ENCODE measurements at regions not wholly inside any gene's neighbourhood (a gene's known extent, or its start where the extent isn't known, plus 50 kb on each side); places are given as distances from the start of the nearest gene placed in this dataset.

GRCh38 chrX:117743469-117744251 is 372.9 kb downstream of the KLHL13 start:
- Histone ChIP-seq H3K4me3 (no peak overlapping the region), H3K27me3 (no peaks in the 10 kb centered on the region), H3K4me1 (no peaks in the 10 kb centered on the region), H3K9me3 (peaks cover 0 to 13% (median 0%) of the 10 kb centered on the region in 4 donors), H3K36me3 (no peaks in the 10 kb centered on the region), H3K27ac (no peak overlapping the region)
- no peak for DNase-seq (ENCODE audit: low spot score in 2 of 2)
- TF ChIP-seq, protein P1, sequence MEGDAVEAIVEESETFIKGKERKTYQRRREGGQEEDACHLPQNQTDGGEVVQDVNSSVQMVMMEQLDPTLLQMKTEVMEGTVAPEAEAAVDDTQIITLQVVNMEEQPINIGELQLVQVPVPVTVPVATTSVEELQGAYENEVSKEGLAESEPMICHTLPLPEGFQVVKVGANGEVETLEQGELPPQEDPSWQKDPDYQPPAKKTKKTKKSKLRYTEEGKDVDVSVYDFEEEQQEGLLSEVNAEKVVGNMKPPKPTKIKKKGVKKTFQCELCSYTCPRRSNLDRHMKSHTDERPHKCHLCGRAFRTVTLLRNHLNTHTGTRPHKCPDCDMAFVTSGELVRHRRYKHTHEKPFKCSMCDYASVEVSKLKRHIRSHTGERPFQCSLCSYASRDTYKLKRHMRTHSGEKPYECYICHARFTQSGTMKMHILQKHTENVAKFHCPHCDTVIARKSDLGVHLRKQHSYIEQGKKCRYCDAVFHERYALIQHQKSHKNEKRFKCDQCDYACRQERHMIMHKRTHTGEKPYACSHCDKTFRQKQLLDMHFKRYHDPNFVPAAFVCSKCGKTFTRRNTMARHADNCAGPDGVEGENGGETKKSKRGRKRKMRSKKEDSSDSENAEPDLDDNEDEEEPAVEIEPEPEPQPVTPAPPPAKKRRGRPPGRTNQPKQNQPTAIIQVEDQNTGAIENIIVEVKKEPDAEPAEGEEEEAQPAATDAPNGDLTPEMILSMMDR (IDR thresholded peaks at IDR 0.05) = no peak
- TF ChIP-seq POLR2A (IDR thresholded peaks at IDR 0.05) (no peak), EP300 (IDR thresholded peaks at IDR 0.05) (no peak)
- WGBS, 2 donors = 54% methylated on average over 3 of the region's 3 CpGs; no CpG with 5 or more reads in 1 of the 2 donors

- no peaks in the 10 kb centered on the region for H3K27me3 ChIP-seq
- no peak overlapping the region for H3K27ac ChIP-seq
- H3K4me1 ChIP-seq = no peaks in the 10 kb centered on the region
- no peak for DNase-seq (ENCODE audit: low spot score in 2 of 2)
- H3K4me3 ChIP-seq = no peak overlapping the region
- H3K36me3 ChIP-seq = no peaks in the 10 kb centered on the region
- no peaks in the 10 kb centered on the region for H3K9me3 ChIP-seq
- 52 to 69% methylated on average over 1 of the region's 1 CpG for WGBS, 2 donors
- TF ChIP-seq EP300 (IDR thresholded peaks at IDR 0.05) (no peak), POLR2A (IDR thresholded peaks at IDR 0.05) (no peak)
- TF ChIP-seq, protein P1 (IDR thresholded peaks at IDR 0.05) = no peak
These were observed 403.2 kb downstream of the KLHL13 start for GRCh38 chrX:117713411-117713810.

GRCh38 chrX:117711782-117712181 is 404.8 kb downstream of the KLHL13 start:
- no peaks in the 10 kb centered on the region for H3K4me1 ChIP-seq
- no peaks in the 10 kb centered on the region for H3K27me3 ChIP-seq
- H3K36me3 ChIP-seq = no peaks in the 10 kb centered on the region
- no peaks in the 10 kb centered on the region for H3K9me3 ChIP-seq
- 65 to 67% methylated on average over 1 of the region's 1 CpG for WGBS, 2 donors
- no peak overlapping the region for H3K27ac ChIP-seq
- no peak for TF ChIP-seq EP300 (IDR thresholded peaks at IDR 0.05)
- TF ChIP-seq POLR2A (IDR thresholded peaks at IDR 0.05) = no peak
- TF ChIP-seq, protein P1 (IDR thresholded peaks at IDR 0.05) = no peak
- no peak overlapping the region for H3K4me3 ChIP-seq
- no peak for DNase-seq (ENCODE audit: low spot score in 2 of 2)

DNA sequence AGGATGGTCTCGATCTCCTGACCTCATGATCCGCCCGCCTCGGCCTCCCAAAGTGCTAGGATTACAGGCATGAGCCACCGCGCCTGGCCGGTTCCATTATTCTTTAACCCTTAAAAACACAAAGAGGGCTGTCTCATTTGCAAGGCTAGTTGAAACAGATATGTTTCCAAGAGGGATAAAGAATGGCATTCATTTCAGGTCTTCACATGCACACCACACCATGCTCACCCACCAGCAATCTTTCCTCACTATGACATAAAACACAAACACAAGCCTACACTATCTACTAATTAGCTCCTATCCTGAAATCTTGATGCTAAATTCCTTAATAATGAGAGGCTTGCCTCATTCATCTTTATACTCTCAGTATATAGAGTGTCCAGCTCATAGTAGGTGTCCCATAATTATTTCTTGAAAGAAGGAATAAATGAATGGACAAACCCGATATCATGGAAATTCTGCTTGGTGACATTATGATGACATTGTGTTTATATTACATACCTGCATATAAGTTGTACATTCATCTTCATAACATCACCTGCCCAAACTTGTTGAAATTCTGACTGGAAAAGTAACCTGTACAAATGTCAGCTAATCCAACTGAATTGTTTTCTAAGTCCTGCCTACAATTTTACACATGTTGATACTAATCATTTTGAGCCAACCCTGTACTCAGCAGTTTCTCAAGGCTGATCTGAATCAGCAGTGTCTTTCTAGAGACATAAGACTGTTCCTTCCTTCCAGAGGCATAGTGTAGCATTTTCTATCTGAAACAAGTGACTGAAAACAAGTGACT is 408.5 kb downstream of the KLHL13 start:
- H3K27me3 ChIP-seq = no peaks in the 10 kb centered on the region
- 92 to 95% methylated on average over 8 of the region's 8 CpGs for WGBS, 2 donors
- no peak overlapping the region for H3K27ac ChIP-seq
- H3K36me3 ChIP-seq = no peaks in the 10 kb centered on the region
- H3K4me1 ChIP-seq = no peaks in the 10 kb centered on the region
- no peaks in the 10 kb centered on the region for H3K9me3 ChIP-seq
- DNase-seq (ENCODE audit: low spot score in 2 of 2) = no peak
- H3K4me3 ChIP-seq = no peak overlapping the region
- TF ChIP-seq, protein P1 (IDR thresholded peaks at IDR 0.05) = no peak
- TF ChIP-seq EP300 (IDR thresholded peaks at IDR 0.05) (no peak), POLR2A (IDR thresholded peaks at IDR 0.05) (no peak)

- no peak for DNase-seq (ENCODE audit: low spot score in 2 of 2)
- Histone ChIP-seq H3K4me3 (no peak overlapping the region), H3K27me3 (no peaks in the 10 kb centered on the region), H3K9me3 (peaks cover 0 to 13% (median 0%) of the 10 kb centered on the region in 4 donors), H3K4me1 (no peaks in the 10 kb centered on the region), H3K27ac (no peak overlapping the region), H3K36me3 (no peaks in the 10 kb centered on the region)
- TF ChIP-seq, protein P1 (IDR thresholded peaks at IDR 0.05) = no peak
- TF ChIP-seq EP300 (IDR thresholded peaks at IDR 0.05) = no peak
- TF ChIP-seq POLR2A (IDR thresholded peaks at IDR 0.05) = no peak
These were observed 415.6 kb downstream of the KLHL13 start for GRCh38 chrX:117701050-117701449.
